ENCODE measurements at regions not wholly inside any gene's neighbourhood (a gene's known extent, or its start where the extent isn't known, plus 50 kb on each side); places are given as distances from the start of the nearest gene placed in this dataset.
"Not testable (repeated sequence)": the region's sequence is repeated elsewhere in the genome, so short reads cannot be mapped to it uniquely, and the experiment has no call there.

GRCh38 chrX:78552628-78553027, 106.5 kb downstream of the RTL3 start:
- TF ChIP-seq POLR2A (IDR thresholded peaks at IDR 0.05): not testable (repeated sequence)
- TF ChIP-seq, protein P1, sequence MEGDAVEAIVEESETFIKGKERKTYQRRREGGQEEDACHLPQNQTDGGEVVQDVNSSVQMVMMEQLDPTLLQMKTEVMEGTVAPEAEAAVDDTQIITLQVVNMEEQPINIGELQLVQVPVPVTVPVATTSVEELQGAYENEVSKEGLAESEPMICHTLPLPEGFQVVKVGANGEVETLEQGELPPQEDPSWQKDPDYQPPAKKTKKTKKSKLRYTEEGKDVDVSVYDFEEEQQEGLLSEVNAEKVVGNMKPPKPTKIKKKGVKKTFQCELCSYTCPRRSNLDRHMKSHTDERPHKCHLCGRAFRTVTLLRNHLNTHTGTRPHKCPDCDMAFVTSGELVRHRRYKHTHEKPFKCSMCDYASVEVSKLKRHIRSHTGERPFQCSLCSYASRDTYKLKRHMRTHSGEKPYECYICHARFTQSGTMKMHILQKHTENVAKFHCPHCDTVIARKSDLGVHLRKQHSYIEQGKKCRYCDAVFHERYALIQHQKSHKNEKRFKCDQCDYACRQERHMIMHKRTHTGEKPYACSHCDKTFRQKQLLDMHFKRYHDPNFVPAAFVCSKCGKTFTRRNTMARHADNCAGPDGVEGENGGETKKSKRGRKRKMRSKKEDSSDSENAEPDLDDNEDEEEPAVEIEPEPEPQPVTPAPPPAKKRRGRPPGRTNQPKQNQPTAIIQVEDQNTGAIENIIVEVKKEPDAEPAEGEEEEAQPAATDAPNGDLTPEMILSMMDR (IDR thresholded peaks at IDR 0.05): not testable (repeated sequence)
